Vagina (tissue), 2 donors: ENCODE measurements at regions not wholly inside any gene's neighbourhood (a gene's known extent, or its start where the extent isn't known, plus 50 kb on each side); places are given as distances from the start of the nearest gene placed in this dataset.
"Not testable (repeated sequence)": the region's sequence is repeated elsewhere in the genome, so short reads cannot be mapped to it uniquely, and the experiment has no call there.

Experiments
- POLR2A ChIP-seq, 2 donors: fragments of 450-650 bp; IDR thresholded peaks; one replicate each; pipeline ENCODE4 v1.6.1; 2017; ENCODE audit warnings: antibody characterized with exemption in 2 of 2, mild to moderate bottlenecking in 2 of 2, moderate library complexity in 2 of 2
- POLR2AphosphoS5 ChIP-seq, 2 donors: sonication (generic); formaldehyde crosslinking; IDR thresholded peaks; one replicate each; pipeline ENCODE4 v1.9.0; 2017; ENCODE audit warnings: antibody characterized with exemption in 2 of 2, mild to moderate bottlenecking in 2 of 2, low read depth in 1 of 2; ENCODE audit not compliant: insufficient read depth in 1 of 2

DNA sequence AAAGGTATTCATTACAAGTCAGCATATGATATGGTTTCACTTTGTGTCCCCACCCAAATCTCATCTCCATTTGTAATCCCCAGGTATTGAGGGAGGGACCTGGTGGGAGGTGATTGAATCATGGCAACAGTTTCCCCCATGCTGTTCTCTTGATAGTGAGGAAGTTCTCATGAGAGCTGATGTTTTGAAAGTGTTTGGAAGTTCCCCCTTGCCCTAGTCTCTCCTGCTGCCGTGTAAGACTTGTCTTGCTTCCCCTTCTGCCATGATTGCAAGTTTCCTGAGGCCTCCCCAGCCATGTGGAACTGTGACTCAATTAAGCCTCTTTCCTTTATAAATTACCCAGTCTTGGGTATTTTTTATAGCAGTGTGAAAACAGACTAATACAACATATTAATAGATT, 213.7 kb upstream of the ADRA1D start:
- not testable (repeated sequence) for TF ChIP-seq POLR2A (IDR thresholded peaks at IDR 0.05); POLR2AphosphoS5 (IDR thresholded peaks at IDR 0.05; ENCODE audit: insufficient read depth in 1 of 2, low read depth in 1 of 2)
